Endodermal cell (in vitro differentiated cells): ENCODE measurements at regions not wholly inside any gene's neighbourhood (a gene's known extent, or its start where the extent isn't known, plus 50 kb on each side); places are given as distances from the start of the nearest gene placed in this dataset.
"Not testable (repeated sequence)": the region's sequence is repeated elsewhere in the genome, so short reads cannot be mapped to it uniquely, and the experiment has no call there.

Experiments used
- DNase-seq: peaks from one replicate; pipeline ENCODE4 v3.0.0-alpha.2; 2017
- H3K27ac ChIP-seq: 2 replicates; pipeline ENCODE4 v1.5.1; 2013; ENCODE audit warnings: mild to moderate bottlenecking, low read depth, low read length, moderate library complexity
- H3K27me3 ChIP-seq: 2 replicates; pipeline ENCODE4 v1.6.1; 2013; ENCODE audit warnings: mild to moderate bottlenecking, low read length, moderate library complexity; ENCODE audit not compliant: insufficient read depth, control insufficient read depth, poor library complexity, severe bottlenecking
- H3K36me3 ChIP-seq: 2 replicates; pipeline ENCODE4 v1.7.0; 2013; ENCODE audit warnings: mild to moderate bottlenecking, low read length, moderate library complexity; ENCODE audit not compliant: control insufficient read depth, insufficient read depth
- H3K4me1 ChIP-seq: one replicate; pipeline ENCODE4 v1.7.0; 2013; ENCODE audit warnings: low read length; ENCODE audit not compliant: control insufficient read depth, insufficient read depth
- H3K4me3 ChIP-seq: 2 replicates; pipeline ENCODE4 v1.5.1; 2013; ENCODE audit warnings: mild to moderate bottlenecking, low read length, moderate library complexity
- H3K9ac ChIP-seq: 2 replicates; pipeline ENCODE4 v1.6.1; 2013; ENCODE audit warnings: mild to moderate bottlenecking, low read length, moderate library complexity; ENCODE audit not compliant: poor library complexity, severe bottlenecking; ENCODE audit errors: extremely low read depth
- H3K9me3 ChIP-seq: 2 replicates; pipeline ENCODE4 v1.6.1; 2013; ENCODE audit warnings: mild to moderate bottlenecking, low read length, moderate library complexity; ENCODE audit not compliant: control insufficient read depth
- H3K27ac Mint-ChIP-seq: 2 replicates; pipeline ENCODE4 v1.8.0; 2020; ENCODE audit warnings: mixed read lengths
- H3K27me3 Mint-ChIP-seq: 2 replicates; pipeline ENCODE4 v1.8.0; 2021; ENCODE audit warnings: mild to moderate bottlenecking, mixed read lengths; ENCODE audit not compliant: insufficient read depth
- H3K36me3 Mint-ChIP-seq: 2 replicates; pipeline ENCODE4 v1.8.0; 2020; ENCODE audit warnings: low read depth, mixed read lengths
- H3K4me1 Mint-ChIP-seq: 2 replicates; pipeline ENCODE4 v1.8.0; 2020; ENCODE audit warnings: mixed read lengths
- H3K4me3 Mint-ChIP-seq: 2 replicates; pipeline ENCODE4 v1.8.0; 2020; ENCODE audit warnings: mild to moderate bottlenecking, moderate library complexity, mixed read lengths
- H3K9me3 Mint-ChIP-seq: 2 replicates; pipeline ENCODE4 v1.8.0; 2020; ENCODE audit warnings: mild to moderate bottlenecking, mixed read lengths
- WGBS, 2 experiments: methylation state at CpG; one replicate each; pipeline versions ENCODE4 v1.1.5 to v1.1.7; 2013; ENCODE audit warnings: missing lambda C conversion rate in 2 of 2, mixed read lengths in 1 of 2; ENCODE audit not compliant: insufficient coverage in 1 of 2, insufficient read length in 1 of 2; 5-methylcytosine and 5-hydroxymethylcytosine counted together
- TF ChIP-seq, protein P1 (sequence below): fragments of 200-600 bp; sonication (generic); conservative IDR thresholded peaks from 2 replicates; pipeline ENCODE4 v1.5.0; 2021; ENCODE audit warnings: antibody characterized with exemption, mild to moderate bottlenecking

GRCh38 chr9:88628811-88629210 is 93.8 kb downstream of the NXNL2 start:
- Histone ChIP-seq H3K9ac (no peak overlapping the region), H3K27me3 (no peaks in the 10 kb centered on the region), H3K36me3 (no peaks in the 10 kb centered on the region), H3K4me3 (no peak overlapping the region), H3K4me1 (no peaks in the 10 kb centered on the region), H3K27ac (no peak overlapping the region), H3K9me3 (peaks cover 8% of the 10 kb centered on the region)
- peaks cover 44% of the 10 kb centered on the region for H3K9me3 Mint-ChIP-seq
- H3K36me3 Mint-ChIP-seq, result no peaks in the 10 kb centered on the region
- peaks cover 16% of the 10 kb centered on the region for H3K27me3 Mint-ChIP-seq
- TF ChIP-seq, protein P1, sequence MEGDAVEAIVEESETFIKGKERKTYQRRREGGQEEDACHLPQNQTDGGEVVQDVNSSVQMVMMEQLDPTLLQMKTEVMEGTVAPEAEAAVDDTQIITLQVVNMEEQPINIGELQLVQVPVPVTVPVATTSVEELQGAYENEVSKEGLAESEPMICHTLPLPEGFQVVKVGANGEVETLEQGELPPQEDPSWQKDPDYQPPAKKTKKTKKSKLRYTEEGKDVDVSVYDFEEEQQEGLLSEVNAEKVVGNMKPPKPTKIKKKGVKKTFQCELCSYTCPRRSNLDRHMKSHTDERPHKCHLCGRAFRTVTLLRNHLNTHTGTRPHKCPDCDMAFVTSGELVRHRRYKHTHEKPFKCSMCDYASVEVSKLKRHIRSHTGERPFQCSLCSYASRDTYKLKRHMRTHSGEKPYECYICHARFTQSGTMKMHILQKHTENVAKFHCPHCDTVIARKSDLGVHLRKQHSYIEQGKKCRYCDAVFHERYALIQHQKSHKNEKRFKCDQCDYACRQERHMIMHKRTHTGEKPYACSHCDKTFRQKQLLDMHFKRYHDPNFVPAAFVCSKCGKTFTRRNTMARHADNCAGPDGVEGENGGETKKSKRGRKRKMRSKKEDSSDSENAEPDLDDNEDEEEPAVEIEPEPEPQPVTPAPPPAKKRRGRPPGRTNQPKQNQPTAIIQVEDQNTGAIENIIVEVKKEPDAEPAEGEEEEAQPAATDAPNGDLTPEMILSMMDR, result no peak
- no peak overlapping the region for H3K27ac Mint-ChIP-seq
- no peak for DNase-seq
- H3K4me3 Mint-ChIP-seq, result no peak overlapping the region
- no peaks in the 10 kb centered on the region for H3K4me1 Mint-ChIP-seq

DNA sequence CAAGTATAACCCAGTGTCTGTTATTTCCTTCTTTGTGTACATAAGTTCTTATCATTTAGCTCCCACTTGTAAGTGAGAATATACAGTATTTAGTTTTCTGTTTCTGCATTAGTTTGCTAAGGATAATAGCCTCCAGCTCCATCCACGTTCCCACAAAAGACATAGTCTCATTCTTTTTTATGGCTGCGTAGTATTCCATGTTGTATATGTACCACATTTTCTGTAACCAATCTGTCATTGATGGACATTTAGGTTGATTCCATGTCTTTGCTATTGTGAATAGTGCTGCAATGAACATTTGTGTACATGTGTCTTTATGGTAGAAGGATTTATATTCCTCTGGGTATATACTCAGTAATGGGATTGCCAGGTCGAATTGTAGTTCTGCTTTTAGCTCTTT is 95.6 kb downstream of the NXNL2 start:
- peaks cover 11% of the 10 kb centered on the region for H3K27me3 Mint-ChIP-seq
- peaks cover 43% of the 10 kb centered on the region for H3K9me3 Mint-ChIP-seq
- H3K4me3 Mint-ChIP-seq, H3K4me3 ChIP-seq, H3K36me3 Mint-ChIP-seq, H3K27me3 ChIP-seq, H3K9me3 ChIP-seq, H3K9ac ChIP-seq, H3K27ac ChIP-seq, DNase-seq, H3K27ac Mint-ChIP-seq, H3K4me1 Mint-ChIP-seq, H3K36me3 ChIP-seq, H3K4me1 ChIP-seq: not testable (repeated sequence)
- WGBS, 2 experiments, result 60 to 74% methylated on average over 1 to 3 of the region's 3 CpGs

DNA sequence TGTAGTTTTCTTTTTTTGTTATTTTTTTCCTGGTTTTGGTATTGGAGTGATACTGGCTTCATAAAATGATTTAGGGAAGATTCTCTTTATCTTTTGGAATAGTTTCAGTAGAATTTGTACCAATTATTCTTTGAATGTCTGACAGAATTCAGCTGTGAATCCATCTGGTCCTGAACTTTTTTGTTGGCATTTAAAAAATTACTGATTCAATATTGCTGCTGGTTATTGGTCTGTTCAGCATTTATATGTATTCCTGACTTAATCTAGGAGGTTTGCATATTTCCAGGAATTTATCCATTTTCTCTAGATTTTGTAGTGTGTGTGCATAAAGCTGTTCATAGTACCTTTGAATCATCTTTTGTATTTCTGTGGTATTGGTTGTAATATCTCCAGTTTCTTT is 100.2 kb downstream of the NXNL2 start:
- no peak overlapping the region for H3K4me3 Mint-ChIP-seq

More for the DNA sequence above, 100.2 kb downstream of the NXNL2 start:
- H3K4me1 ChIP-seq, result no peaks in the 10 kb centered on the region
- Mint-ChIP-seq H3K27ac (no peak overlapping the region), H3K36me3 (no peaks in the 10 kb centered on the region), H3K9me3 (peaks cover 48% of the 10 kb centered on the region), H3K27me3 (peaks cover 11% of the 10 kb centered on the region), H3K4me1 (no peaks in the 10 kb centered on the region)
- no peaks in the 10 kb centered on the region for H3K27me3 ChIP-seq
- TF ChIP-seq, protein P1, result no peak
- H3K9ac ChIP-seq, result no peak overlapping the region
- H3K36me3 ChIP-seq, result no peaks in the 10 kb centered on the region
- H3K27ac ChIP-seq, result no peak overlapping the region
- no peak for DNase-seq
- peaks cover 18% of the 10 kb centered on the region for H3K9me3 ChIP-seq
- H3K4me3 ChIP-seq, result no peak overlapping the region
